ENCODE measurements at regions not wholly inside any gene's neighbourhood (a gene's known extent, or its start where the extent isn't known, plus 50 kb on each side); places are given as distances from the start of the nearest gene placed in this dataset.

DNA sequence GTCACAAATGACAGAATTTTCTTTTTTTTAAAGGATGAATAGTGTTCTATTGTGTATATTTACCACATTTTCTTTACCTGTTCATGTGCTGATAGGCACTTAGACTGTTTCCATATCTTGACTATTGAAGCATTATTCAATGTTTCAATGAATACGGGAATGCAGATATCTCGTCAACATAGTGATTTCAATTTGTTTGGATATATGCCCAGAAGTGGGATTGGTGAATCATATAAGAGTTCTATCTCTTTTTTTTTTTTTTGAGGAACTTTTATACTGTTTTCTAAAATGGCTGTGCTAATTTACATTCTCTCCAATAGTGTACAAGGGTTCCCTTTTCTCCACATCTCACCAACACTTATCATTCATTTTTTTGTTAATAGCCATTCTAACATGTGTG lies 97.9 kb upstream of the FAR2 start:
- Histone ChIP-seq H3K9me3 (ENCODE audit: severe bottlenecking) (no peaks in the 10 kb centered on the region), H3K4me3 (ENCODE audit: severe bottlenecking) (no peak overlapping the region), H3K27ac (ENCODE audit: poor library complexity, severe bottlenecking) (no peak overlapping the region), H3K36me3 (ENCODE audit: low read depth) (no peaks in the 10 kb centered on the region), H3K4me1 (ENCODE audit: insufficient read depth, poor library complexity, severe bottlenecking) (no peaks in the 10 kb centered on the region), H3K27me3 (ENCODE audit: insufficient read depth, poor library complexity, severe bottlenecking) (no peaks in the 10 kb centered on the region)
- no peak for DNase-seq (ENCODE audit: low spot score)
- TF ChIP-seq, protein P1, sequence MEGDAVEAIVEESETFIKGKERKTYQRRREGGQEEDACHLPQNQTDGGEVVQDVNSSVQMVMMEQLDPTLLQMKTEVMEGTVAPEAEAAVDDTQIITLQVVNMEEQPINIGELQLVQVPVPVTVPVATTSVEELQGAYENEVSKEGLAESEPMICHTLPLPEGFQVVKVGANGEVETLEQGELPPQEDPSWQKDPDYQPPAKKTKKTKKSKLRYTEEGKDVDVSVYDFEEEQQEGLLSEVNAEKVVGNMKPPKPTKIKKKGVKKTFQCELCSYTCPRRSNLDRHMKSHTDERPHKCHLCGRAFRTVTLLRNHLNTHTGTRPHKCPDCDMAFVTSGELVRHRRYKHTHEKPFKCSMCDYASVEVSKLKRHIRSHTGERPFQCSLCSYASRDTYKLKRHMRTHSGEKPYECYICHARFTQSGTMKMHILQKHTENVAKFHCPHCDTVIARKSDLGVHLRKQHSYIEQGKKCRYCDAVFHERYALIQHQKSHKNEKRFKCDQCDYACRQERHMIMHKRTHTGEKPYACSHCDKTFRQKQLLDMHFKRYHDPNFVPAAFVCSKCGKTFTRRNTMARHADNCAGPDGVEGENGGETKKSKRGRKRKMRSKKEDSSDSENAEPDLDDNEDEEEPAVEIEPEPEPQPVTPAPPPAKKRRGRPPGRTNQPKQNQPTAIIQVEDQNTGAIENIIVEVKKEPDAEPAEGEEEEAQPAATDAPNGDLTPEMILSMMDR (IDR thresholded peaks at IDR 0.05; ENCODE audit: poor library complexity, severe bottlenecking) = no peak
- ATAC-seq (ENCODE audit: low read depth) = no peak

- DNase-seq (ENCODE audit: low spot score) = no peak
- no peaks in the 10 kb centered on the region for H3K36me3 ChIP-seq (ENCODE audit: low read depth)
- H3K27ac ChIP-seq (ENCODE audit: poor library complexity, severe bottlenecking) = no peak overlapping the region
- H3K4me1 ChIP-seq (ENCODE audit: insufficient read depth, poor library complexity, severe bottlenecking) = no peaks in the 10 kb centered on the region
- H3K9me3 ChIP-seq (ENCODE audit: severe bottlenecking) = no peaks in the 10 kb centered on the region
- H3K27me3 ChIP-seq (ENCODE audit: insufficient read depth, poor library complexity, severe bottlenecking) = no peaks in the 10 kb centered on the region
- ATAC-seq (ENCODE audit: low read depth) = no peak
- TF ChIP-seq, protein P1 (IDR thresholded peaks at IDR 0.05; ENCODE audit: poor library complexity, severe bottlenecking) = no peak
- H3K4me3 ChIP-seq (ENCODE audit: severe bottlenecking) = no peak overlapping the region
These were observed 95.5 kb upstream of the FAR2 start for GRCh38 chr12:29053567-29053966.

GRCh38 chr12:29054858-29055663 lies 94.0 kb upstream of the FAR2 start:
- ATAC-seq (ENCODE audit: low read depth) (no peak), DNase-seq (ENCODE audit: low spot score) (no peak)
- no peaks in the 10 kb centered on the region for H3K4me1 ChIP-seq (ENCODE audit: insufficient read depth, poor library complexity, severe bottlenecking)
- H3K27me3 ChIP-seq (ENCODE audit: insufficient read depth, poor library complexity, severe bottlenecking) = no peaks in the 10 kb centered on the region
- H3K4me3 ChIP-seq (ENCODE audit: severe bottlenecking) = no peak overlapping the region
- no peaks in the 10 kb centered on the region for H3K9me3 ChIP-seq (ENCODE audit: severe bottlenecking)
- no peak overlapping the region for H3K27ac ChIP-seq (ENCODE audit: poor library complexity, severe bottlenecking)
- TF ChIP-seq, protein P1 (IDR thresholded peaks at IDR 0.05; ENCODE audit: poor library complexity, severe bottlenecking) = no peak
- H3K36me3 ChIP-seq (ENCODE audit: low read depth) = no peaks in the 10 kb centered on the region

DNA sequence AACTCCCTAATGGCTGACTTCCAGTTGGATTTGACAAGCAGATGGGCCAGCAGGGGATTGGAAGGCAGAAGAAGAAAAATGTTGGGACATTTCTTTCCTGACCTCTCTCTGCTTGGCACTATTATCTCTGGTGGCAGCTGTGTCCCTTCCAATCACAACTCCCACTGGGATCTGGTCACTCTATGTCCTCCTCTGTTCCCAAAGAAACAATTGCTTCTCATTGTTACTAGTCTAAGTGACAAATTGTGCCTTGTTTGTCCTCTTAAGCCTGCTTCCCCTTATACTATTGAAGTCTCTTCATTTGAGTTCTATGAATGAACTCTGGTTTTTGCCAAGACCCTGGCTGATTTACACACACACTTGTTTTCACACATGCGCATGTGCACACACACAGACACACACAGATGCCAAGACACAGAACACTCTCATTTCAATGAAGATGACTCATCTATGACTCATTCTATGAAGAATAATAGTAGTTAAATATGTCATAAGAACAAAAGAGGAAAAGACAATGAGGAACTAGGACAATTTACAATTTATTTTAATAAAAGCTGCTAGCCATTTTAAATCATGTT lies 83.0 kb upstream of the FAR2 start:
- ATAC-seq (ENCODE audit: low read depth) (no peak), DNase-seq (ENCODE audit: low spot score) (no peak)
- Histone ChIP-seq H3K27me3 (ENCODE audit: insufficient read depth, poor library complexity, severe bottlenecking) (no peaks in the 10 kb centered on the region), H3K27ac (ENCODE audit: poor library complexity, severe bottlenecking) (no peak overlapping the region), H3K4me3 (ENCODE audit: severe bottlenecking) (no peak overlapping the region), H3K36me3 (ENCODE audit: low read depth) (no peaks in the 10 kb centered on the region), H3K4me1 (ENCODE audit: insufficient read depth, poor library complexity, severe bottlenecking) (no peaks in the 10 kb centered on the region), H3K9me3 (ENCODE audit: severe bottlenecking) (no peaks in the 10 kb centered on the region)
- TF ChIP-seq, protein P1 (IDR thresholded peaks at IDR 0.05; ENCODE audit: poor library complexity, severe bottlenecking) = no peak

DNA sequence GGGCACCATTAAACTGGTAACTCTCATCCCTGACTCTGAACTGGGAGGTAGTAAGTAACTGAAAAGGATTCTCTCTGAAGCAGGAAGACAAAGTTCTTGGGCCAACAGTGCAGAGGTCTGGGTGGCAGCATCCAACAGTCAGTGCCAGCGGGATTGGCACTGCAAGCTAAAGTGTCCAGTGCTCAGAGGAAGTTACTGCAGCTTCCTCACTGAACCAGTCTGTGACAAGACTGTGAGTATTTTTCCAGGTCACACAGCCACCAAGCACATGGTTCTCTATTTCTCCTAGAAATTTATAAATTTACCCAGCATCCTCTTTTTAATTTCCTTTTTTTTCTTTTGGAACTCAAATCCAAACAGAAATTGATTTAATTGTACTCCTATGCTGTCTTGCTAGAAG lies 81.6 kb upstream of the FAR2 start:
- H3K27me3 ChIP-seq (ENCODE audit: insufficient read depth, poor library complexity, severe bottlenecking) = no peaks in the 10 kb centered on the region
- ATAC-seq (ENCODE audit: low read depth) = no peak
- H3K4me3 ChIP-seq (ENCODE audit: severe bottlenecking) = no peak overlapping the region
- H3K27ac ChIP-seq (ENCODE audit: poor library complexity, severe bottlenecking) = no peak overlapping the region
- H3K4me1 ChIP-seq (ENCODE audit: insufficient read depth, poor library complexity, severe bottlenecking) = no peaks in the 10 kb centered on the region
- no peaks in the 10 kb centered on the region for H3K9me3 ChIP-seq (ENCODE audit: severe bottlenecking)
- no peak for DNase-seq (ENCODE audit: low spot score)
- TF ChIP-seq, protein P1 (IDR thresholded peaks at IDR 0.05; ENCODE audit: poor library complexity, severe bottlenecking) = no peak
- no peaks in the 10 kb centered on the region for H3K36me3 ChIP-seq (ENCODE audit: low read depth)
